ENCODE measurements at regions not wholly inside any gene's neighbourhood (a gene's known extent, or its start where the extent isn't known, plus 50 kb on each side); places are given as distances from the start of the nearest gene placed in this dataset.
A peak's percentile ranks its signal among the peaks of the same experiment; 100 is the strongest.

- no peak for DNase-seq (ENCODE audit: low read depth)
Observed at GRCh38 chr2:172658945-172659344, 76.7 kb upstream of the RAPGEF4 start.

GRCh38 chr2:172662099-172662498 lies 73.5 kb upstream of the RAPGEF4 start:
- no peak for DNase-seq (ENCODE audit: low read depth)

- DNase-seq (ENCODE audit: low read depth), result no peak
Observed at GRCh38 chr2:172664766-172665165, 70.9 kb upstream of the RAPGEF4 start.

GRCh38 chr2:172667581-172668325 lies 67.9 kb upstream of the RAPGEF4 start:
- peak; percentile 45 for DNase-seq (ENCODE audit: low read depth)

- no peak for DNase-seq (ENCODE audit: low read depth)
Observed at GRCh38 chr2:172671501-172671900, 64.1 kb upstream of the RAPGEF4 start.

- DNase-seq (ENCODE audit: low read depth), result no peak
Observed at GRCh38 chr2:172672114-172672513, 63.5 kb upstream of the RAPGEF4 start.

- DNase-seq (ENCODE audit: low read depth), result no peak
Observed at GRCh38 chr2:172673056-172673683, 62.5 kb upstream of the RAPGEF4 start.

GRCh38 chr2:172674034-172674967 lies 61.3 kb upstream of the RAPGEF4 start:
- no peak for DNase-seq (ENCODE audit: low read depth)

GRCh38 chr2:172674968-172675303 lies 60.7 kb upstream of the RAPGEF4 start:
- no peak for DNase-seq (ENCODE audit: low read depth)

GRCh38 chr2:172677363-172677762 lies 58.3 kb upstream of the RAPGEF4 start:
- no peak for DNase-seq (ENCODE audit: low read depth)

GRCh38 chr2:172680436-172681068 lies 55.1 kb upstream of the RAPGEF4 start:
- no peak for DNase-seq (ENCODE audit: low read depth)

- no peak for DNase-seq (ENCODE audit: low read depth)
Observed at GRCh38 chr2:172685467-172685866, 50.2 kb upstream of the RAPGEF4 start.
